ENCODE measurements at regions not wholly inside any gene's neighbourhood (a gene's known extent, or its start where the extent isn't known, plus 50 kb on each side); places are given as distances from the start of the nearest gene placed in this dataset.

GRCh38 chr5:51053361-51053760 lies 329.9 kb upstream of the ISL1 start:
- no peaks in the 10 kb centered on the region for H3K9me3 ChIP-seq
- no peak overlapping the region for H3K4me3 ChIP-seq
- H3K27ac ChIP-seq = no peak overlapping the region
- TF ChIP-seq, protein P1, sequence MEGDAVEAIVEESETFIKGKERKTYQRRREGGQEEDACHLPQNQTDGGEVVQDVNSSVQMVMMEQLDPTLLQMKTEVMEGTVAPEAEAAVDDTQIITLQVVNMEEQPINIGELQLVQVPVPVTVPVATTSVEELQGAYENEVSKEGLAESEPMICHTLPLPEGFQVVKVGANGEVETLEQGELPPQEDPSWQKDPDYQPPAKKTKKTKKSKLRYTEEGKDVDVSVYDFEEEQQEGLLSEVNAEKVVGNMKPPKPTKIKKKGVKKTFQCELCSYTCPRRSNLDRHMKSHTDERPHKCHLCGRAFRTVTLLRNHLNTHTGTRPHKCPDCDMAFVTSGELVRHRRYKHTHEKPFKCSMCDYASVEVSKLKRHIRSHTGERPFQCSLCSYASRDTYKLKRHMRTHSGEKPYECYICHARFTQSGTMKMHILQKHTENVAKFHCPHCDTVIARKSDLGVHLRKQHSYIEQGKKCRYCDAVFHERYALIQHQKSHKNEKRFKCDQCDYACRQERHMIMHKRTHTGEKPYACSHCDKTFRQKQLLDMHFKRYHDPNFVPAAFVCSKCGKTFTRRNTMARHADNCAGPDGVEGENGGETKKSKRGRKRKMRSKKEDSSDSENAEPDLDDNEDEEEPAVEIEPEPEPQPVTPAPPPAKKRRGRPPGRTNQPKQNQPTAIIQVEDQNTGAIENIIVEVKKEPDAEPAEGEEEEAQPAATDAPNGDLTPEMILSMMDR (IDR thresholded peaks at IDR 0.05) = no peak
- TF ChIP-seq POLR2AphosphoS5 (IDR thresholded peaks at IDR 0.05) (no peak), POLR2A (IDR thresholded peaks at IDR 0.05) (no peak), EP300 (IDR thresholded peaks at IDR 0.05) (no peak)
- no peaks in the 10 kb centered on the region for H3K27me3 ChIP-seq
- DNase-seq (ENCODE audit: low spot score in 2 of 2) = no peak
- WGBS = 69% methylated on average over 2 of the region's 2 CpGs
- no peaks in the 10 kb centered on the region for H3K4me1 ChIP-seq
- no peaks in the 10 kb centered on the region for H3K36me3 ChIP-seq

DNA sequence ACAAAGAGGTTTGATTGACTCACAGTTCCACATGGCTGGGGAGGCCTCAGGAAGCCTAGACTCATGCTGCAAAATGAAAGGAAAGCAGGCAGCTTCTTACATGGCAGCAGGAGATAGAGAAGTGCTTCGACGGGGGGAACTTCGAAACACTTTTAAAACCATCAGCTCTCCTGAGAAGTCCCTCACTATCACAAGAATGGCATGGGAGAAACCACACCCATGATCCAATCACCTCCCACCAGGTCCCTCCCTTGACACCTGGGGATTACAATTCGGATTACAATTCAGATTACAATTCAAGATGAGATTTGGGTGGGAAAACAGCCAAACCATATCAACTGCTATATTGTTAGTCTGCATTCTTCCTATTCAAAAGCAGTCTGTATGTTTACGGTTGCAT lies 322.3 kb upstream of the ISL1 start:
- DNase-seq (ENCODE audit: low spot score in 2 of 2) = no peak
- Histone ChIP-seq H3K4me1 (no peaks in the 10 kb centered on the region), H3K9me3 (peaks cover 6% of the 10 kb centered on the region), H3K36me3 (no peaks in the 10 kb centered on the region), H3K4me3 (no peak overlapping the region), H3K27me3 (no peaks in the 10 kb centered on the region), H3K27ac (no peak overlapping the region)
- 79% methylated on average over 5 of the region's 5 CpGs for WGBS
- TF ChIP-seq POLR2A (IDR thresholded peaks at IDR 0.05) (no peak), EP300 (IDR thresholded peaks at IDR 0.05) (no peak), POLR2AphosphoS5 (IDR thresholded peaks at IDR 0.05) (no peak)
- TF ChIP-seq, protein P1 (IDR thresholded peaks at IDR 0.05) = no peak

- H3K4me3 ChIP-seq = no peak overlapping the region
- no peak for DNase-seq (ENCODE audit: low spot score in 2 of 2)
- 90% methylated on average over 5 of the region's 5 CpGs for WGBS
- no peak overlapping the region for H3K27ac ChIP-seq
- peaks cover 3% of the 10 kb centered on the region for H3K9me3 ChIP-seq
- H3K4me1 ChIP-seq = no peaks in the 10 kb centered on the region
- no peaks in the 10 kb centered on the region for H3K36me3 ChIP-seq
- H3K27me3 ChIP-seq = no peaks in the 10 kb centered on the region
- no peak for TF ChIP-seq POLR2A (IDR thresholded peaks at IDR 0.05)
- TF ChIP-seq, protein P1 (IDR thresholded peaks at IDR 0.05) = no peak
- TF ChIP-seq EP300 (IDR thresholded peaks at IDR 0.05) = no peak
- no peak for TF ChIP-seq POLR2AphosphoS5 (IDR thresholded peaks at IDR 0.05)
Measured at GRCh38 chr5:51072937-51073336, 310.3 kb upstream of the ISL1 start.

- no peak overlapping the region for H3K27ac ChIP-seq
- no peak overlapping the region for H3K4me3 ChIP-seq
- TF ChIP-seq POLR2AphosphoS5 (IDR thresholded peaks at IDR 0.05) (no peak), POLR2A (IDR thresholded peaks at IDR 0.05) (no peak), EP300 (IDR thresholded peaks at IDR 0.05) (no peak)
- TF ChIP-seq, protein P1 (IDR thresholded peaks at IDR 0.05) = no peak
- H3K4me1 ChIP-seq = no peaks in the 10 kb centered on the region
- H3K9me3 ChIP-seq = no peaks in the 10 kb centered on the region
- no peaks in the 10 kb centered on the region for H3K27me3 ChIP-seq
- H3K36me3 ChIP-seq = no peaks in the 10 kb centered on the region
- no peak for DNase-seq (ENCODE audit: low spot score in 2 of 2)
- WGBS = 66% methylated on average over 1 of the region's 1 CpG
Measured at GRCh38 chr5:51082741-51083140, 300.5 kb upstream of the ISL1 start.

DNA sequence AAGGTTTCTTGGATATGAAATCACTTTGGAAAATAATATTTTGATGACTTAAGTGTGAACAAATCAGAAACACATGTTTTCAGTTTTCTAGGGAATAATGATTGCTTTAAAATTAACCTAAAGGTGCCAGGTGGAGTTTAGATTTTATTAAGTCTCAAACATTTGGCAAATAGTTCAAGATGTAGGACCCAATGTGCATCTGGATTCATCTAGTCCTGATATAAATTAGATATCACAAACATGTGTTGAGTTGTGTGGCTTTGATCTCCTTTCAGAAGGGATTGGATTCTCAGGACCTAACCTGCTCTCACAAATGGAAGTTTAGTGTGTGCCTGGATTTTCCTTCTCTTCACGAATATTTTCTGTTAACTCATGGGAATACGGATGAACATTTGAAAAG lies 291.4 kb upstream of the ISL1 start:
- Histone ChIP-seq H3K27ac (no peak overlapping the region), H3K9me3 (no peaks in the 10 kb centered on the region), H3K4me1 (no peaks in the 10 kb centered on the region), H3K36me3 (no peaks in the 10 kb centered on the region), H3K27me3 (no peaks in the 10 kb centered on the region), H3K4me3 (no peak overlapping the region)
- WGBS = 54% methylated on average over 2 of the region's 2 CpGs
- no peak for DNase-seq (ENCODE audit: low spot score in 2 of 2)
- TF ChIP-seq POLR2AphosphoS5 (IDR thresholded peaks at IDR 0.05) (no peak), EP300 (IDR thresholded peaks at IDR 0.05) (no peak), POLR2A (IDR thresholded peaks at IDR 0.05) (no peak)
- TF ChIP-seq, protein P1 (IDR thresholded peaks at IDR 0.05) = no peak

Data from suprapubic skin (tissue), 4 donors.